HL-60 (cell line): ENCODE measurements at regions not wholly inside any gene's neighbourhood (a gene's known extent, or its start where the extent isn't known, plus 50 kb on each side); places are given as distances from the start of the nearest gene placed in this dataset.

ENCODE experiments used
- DNase-seq, 2 experiments: peaks; one replicate each; pipeline ENCODE4 v3.0.0-alpha.2; 2010 to 2020; ENCODE audit warnings: low read depth in 1 of 2, low spot score in 1 of 2
- H3K27ac ChIP-seq: fragments of 250-450 bp; sonication (Bioruptor Pico); replicated peaks from 2 replicates; pipeline ENCODE4 v1.5.1; 2020; ENCODE audit warnings: mild to moderate bottlenecking, moderate library complexity
- H3K27me3 ChIP-seq: fragments of 250-450 bp; sonication (Bioruptor Pico); 2 replicates; pipeline ENCODE4 v1.5.1; 2021; ENCODE audit warnings: mild to moderate bottlenecking, moderate library complexity; ENCODE audit not compliant: insufficient read depth, poor library complexity, severe bottlenecking
- H3K4me3 ChIP-seq: replicated peaks from 2 replicates; pipeline ENCODE4 v1.5.1; 2011; ENCODE audit warnings: mild to moderate bottlenecking, control low read depth, low read length; ENCODE audit not compliant: insufficient read depth
- GABPA ChIP-seq: IDR thresholded peaks from 2 replicates; pipeline ENCODE4 v1.6.1; 2012; ENCODE audit warnings: low read depth
- POLR2AphosphoS5 ChIP-seq: IDR thresholded peaks from 2 replicates; pipeline ENCODE4 v1.6.1; 2012; ENCODE audit warnings: low read depth
- REST ChIP-seq: IDR thresholded peaks from 2 replicates; pipeline ENCODE4 v1.6.1; 2012; ENCODE audit warnings: low read depth; ENCODE audit not compliant: insufficient replicate concordance
- SPI1 ChIP-seq: IDR thresholded peaks from 2 replicates; pipeline ENCODE4 v1.6.1; 2012; ENCODE audit warnings: low read depth, mild to moderate bottlenecking, borderline replicate concordance
- TF ChIP-seq, protein P1 (sequence below): IDR thresholded peaks from one replicate; pipeline ENCODE4 v1.5.1; 2011; ENCODE audit warnings: low read length, control low read depth, inconsistent platforms; ENCODE audit not compliant: insufficient read depth

GRCh38 chr15:81073801-81074200 lies 60.3 kb upstream of the CFAP161 start:
- no peak overlapping the region for H3K4me3 ChIP-seq
- no peak for DNase-seq
- H3K27me3 ChIP-seq: no peaks in the 10 kb centered on the region
- H3K27ac ChIP-seq: no peak overlapping the region
- TF ChIP-seq GABPA (no peak), POLR2AphosphoS5 (no peak), REST (no peak), SPI1 (no peak)
- TF ChIP-seq, protein P1, sequence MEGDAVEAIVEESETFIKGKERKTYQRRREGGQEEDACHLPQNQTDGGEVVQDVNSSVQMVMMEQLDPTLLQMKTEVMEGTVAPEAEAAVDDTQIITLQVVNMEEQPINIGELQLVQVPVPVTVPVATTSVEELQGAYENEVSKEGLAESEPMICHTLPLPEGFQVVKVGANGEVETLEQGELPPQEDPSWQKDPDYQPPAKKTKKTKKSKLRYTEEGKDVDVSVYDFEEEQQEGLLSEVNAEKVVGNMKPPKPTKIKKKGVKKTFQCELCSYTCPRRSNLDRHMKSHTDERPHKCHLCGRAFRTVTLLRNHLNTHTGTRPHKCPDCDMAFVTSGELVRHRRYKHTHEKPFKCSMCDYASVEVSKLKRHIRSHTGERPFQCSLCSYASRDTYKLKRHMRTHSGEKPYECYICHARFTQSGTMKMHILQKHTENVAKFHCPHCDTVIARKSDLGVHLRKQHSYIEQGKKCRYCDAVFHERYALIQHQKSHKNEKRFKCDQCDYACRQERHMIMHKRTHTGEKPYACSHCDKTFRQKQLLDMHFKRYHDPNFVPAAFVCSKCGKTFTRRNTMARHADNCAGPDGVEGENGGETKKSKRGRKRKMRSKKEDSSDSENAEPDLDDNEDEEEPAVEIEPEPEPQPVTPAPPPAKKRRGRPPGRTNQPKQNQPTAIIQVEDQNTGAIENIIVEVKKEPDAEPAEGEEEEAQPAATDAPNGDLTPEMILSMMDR: no peak

DNA sequence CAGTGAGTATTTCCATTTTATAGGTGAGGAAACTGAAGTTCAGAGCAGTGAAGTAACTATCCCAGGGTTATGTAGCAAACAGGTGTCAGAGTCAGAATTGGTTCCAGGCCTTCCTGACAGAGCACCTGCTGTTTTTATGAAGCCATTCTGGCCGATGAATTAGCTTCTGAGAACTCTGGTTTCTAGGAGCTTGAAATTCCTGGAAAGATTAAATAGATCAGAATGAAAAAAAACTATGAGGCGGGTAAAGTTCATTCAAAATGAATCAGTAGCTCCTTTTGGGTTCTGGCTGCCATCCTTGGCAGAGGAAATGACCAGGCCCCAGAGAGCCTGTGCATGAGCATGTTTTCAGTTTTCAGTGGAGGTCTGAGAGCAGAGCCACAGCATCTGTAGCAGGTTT lies 59.3 kb upstream of the CFAP161 start:
- Histone ChIP-seq H3K4me3 (no peak overlapping the region), H3K27me3 (no peaks in the 10 kb centered on the region), H3K27ac (no peak overlapping the region)
- DNase-seq: no peak
- TF ChIP-seq SPI1 (no peak), POLR2AphosphoS5 (no peak), REST (no peak), GABPA (no peak)
- TF ChIP-seq, protein P1: no peak

- Histone ChIP-seq H3K4me3 (no peak overlapping the region), H3K27me3 (no peaks in the 10 kb centered on the region), H3K27ac (no peak overlapping the region)
- TF ChIP-seq POLR2AphosphoS5 (no peak), SPI1 (no peak), GABPA (no peak), REST (no peak)
- TF ChIP-seq, protein P1: no peak
- DNase-seq: no peak
Measured at GRCh38 chr15:81075272-81075671, 58.8 kb upstream of the CFAP161 start.
